NOMO-1 (cell line): ENCODE measurements at regions not wholly inside any gene's neighbourhood (a gene's known extent, or its start where the extent isn't known, plus 50 kb on each side); places are given as distances from the start of the nearest gene placed in this dataset.
"Not testable (repeated sequence)": the region's sequence is repeated elsewhere in the genome, so short reads cannot be mapped to it uniquely, and the experiment has no call there.

Experiments
- DNase-seq, 2 experiments: peaks; one replicate each; lab custom pipeline; 2025; ENCODE audit not compliant: unreplicated experiment in 2 of 2; lab: John Stamatoyannopoulos, UW

GRCh38 chr22:48404801-48405447 is 1422.7 kb downstream of the BRD1 start:
- DNase-seq, result no peak

GRCh38 chr22:48403521-48404403 is 1423.9 kb downstream of the BRD1 start:
- no peak for DNase-seq

- no peak for DNase-seq
Observed at GRCh38 chr22:48402591-48403031, 1425.1 kb downstream of the BRD1 start.

GRCh38 chr22:48401523-48401922 is 1426.2 kb downstream of the BRD1 start:
- DNase-seq, result not testable (repeated sequence)

GRCh38 chr22:48398181-48398905 is 1429.3 kb downstream of the BRD1 start:
- DNase-seq, result no peak

GRCh38 chr22:48397531-48398180 is 1430.0 kb downstream of the BRD1 start:
- no peak for DNase-seq

- DNase-seq, result no peak
Observed at GRCh38 chr22:48396785-48397530, 1430.7 kb downstream of the BRD1 start.

- DNase-seq, result no peak
Observed at GRCh38 chr22:48396091-48396784, 1431.4 kb downstream of the BRD1 start.

GRCh38 chr22:48395201-48395600 is 1432.5 kb downstream of the BRD1 start:
- DNase-seq, result no peak

GRCh38 chr22:48394787-48395186 is 1432.9 kb downstream of the BRD1 start:
- no peak for DNase-seq

- no peak for DNase-seq
Observed at GRCh38 chr22:48393885-48394284, 1433.8 kb downstream of the BRD1 start.

GRCh38 chr22:48393041-48393370 is 1434.7 kb downstream of the BRD1 start:
- DNase-seq, result no peak

GRCh38 chr22:48391820-48392219 is 1435.9 kb downstream of the BRD1 start:
- DNase-seq, result no peak

- no peak for DNase-seq
Observed at GRCh38 chr22:48391171-48391711, 1436.4 kb downstream of the BRD1 start.

- DNase-seq, result no peak
Observed at GRCh38 chr22:48389916-48390315, 1437.8 kb downstream of the BRD1 start.

GRCh38 chr22:48382197-48382596 is 1445.5 kb downstream of the BRD1 start:
- no peak for DNase-seq

GRCh38 chr22:48380016-48380665 is 1447.5 kb downstream of the BRD1 start:
- no peak for DNase-seq

- DNase-seq, result no peak
Observed at GRCh38 chr22:48379371-48379770, 1448.3 kb downstream of the BRD1 start.

- no peak for DNase-seq
Observed at GRCh38 chr22:48378673-48379072, 1449.0 kb downstream of the BRD1 start.
